SK-MEL-5 (cell line): ENCODE measurements at regions not wholly inside any gene's neighbourhood (a gene's known extent, or its start where the extent isn't known, plus 50 kb on each side); places are given as distances from the start of the nearest gene placed in this dataset.
"Not testable (repeated sequence)": the region's sequence is repeated elsewhere in the genome, so short reads cannot be mapped to it uniquely, and the experiment has no call there.

Source experiments
- DNase-seq: peaks from one replicate; pipeline ENCODE4 v3.0.0-alpha.2; 2016; ENCODE audit warnings: low read depth, low spot score
- in situ Hi-C: cut with HindIII; loops from 2 replicates; pipeline ENCODE4 v1.10.0; 2016; ENCODE audit warnings: low sequenced_read_pairs, high pct_unique_total_duplicates, low pct_unique_long_range_greater_than_20kb

DNA sequence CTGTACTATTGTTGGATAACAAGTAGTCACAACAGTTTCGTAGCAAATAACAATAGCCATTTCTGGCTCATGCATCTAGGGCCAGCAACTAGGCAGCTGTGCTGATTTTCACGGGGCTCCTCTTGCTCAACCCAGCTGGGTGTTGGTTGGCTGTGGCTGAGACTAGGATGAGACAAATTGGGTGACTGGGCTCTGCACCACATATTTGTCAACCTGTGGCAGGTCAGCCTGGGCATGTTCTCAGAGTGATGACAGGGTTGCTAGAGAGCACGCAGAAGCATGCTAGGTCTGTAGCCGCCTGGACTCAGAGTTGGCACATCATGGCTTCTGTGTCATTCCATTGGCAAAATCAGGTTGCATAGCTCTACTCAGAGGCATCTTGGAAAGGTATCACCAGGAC lies 175.9 kb downstream of the OTOL1 start:
- no peak for DNase-seq
- in situ Hi-C loops, result no loop called here

GRCh38 chr3:161673866-161674265 lies 177.3 kb downstream of the OTOL1 start:
- DNase-seq, result no peak
- in situ Hi-C loops, result no loop called here

GRCh38 chr3:161674402-161674801 lies 177.8 kb downstream of the OTOL1 start:
- DNase-seq, result no peak

DNA sequence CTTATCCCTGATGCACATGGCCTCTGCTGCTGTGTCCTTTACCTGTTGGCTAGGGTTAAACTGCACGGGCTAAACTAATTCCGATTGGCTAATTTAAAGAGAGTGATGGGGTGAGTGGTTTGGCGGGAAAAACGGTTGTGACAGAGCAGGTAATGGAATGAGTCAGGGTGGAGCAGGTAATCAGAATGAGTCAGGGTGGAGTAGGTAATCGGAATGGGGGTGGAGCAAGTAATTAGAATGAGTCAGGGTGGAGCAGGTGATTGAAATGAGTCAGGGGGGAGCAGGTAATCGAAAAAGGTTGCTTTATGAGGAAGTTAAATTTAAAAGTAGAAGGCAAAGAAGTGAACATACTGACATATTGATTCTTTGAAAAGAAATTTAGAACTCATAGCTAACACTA lies 185.2 kb downstream of the OTOL1 start:
- DNase-seq, in situ Hi-C loops: not testable (repeated sequence)

More at GRCh38 chr3:161674402-161674801, 177.8 kb downstream of the OTOL1 start:
- in situ Hi-C loops, result no loop called here

DNA sequence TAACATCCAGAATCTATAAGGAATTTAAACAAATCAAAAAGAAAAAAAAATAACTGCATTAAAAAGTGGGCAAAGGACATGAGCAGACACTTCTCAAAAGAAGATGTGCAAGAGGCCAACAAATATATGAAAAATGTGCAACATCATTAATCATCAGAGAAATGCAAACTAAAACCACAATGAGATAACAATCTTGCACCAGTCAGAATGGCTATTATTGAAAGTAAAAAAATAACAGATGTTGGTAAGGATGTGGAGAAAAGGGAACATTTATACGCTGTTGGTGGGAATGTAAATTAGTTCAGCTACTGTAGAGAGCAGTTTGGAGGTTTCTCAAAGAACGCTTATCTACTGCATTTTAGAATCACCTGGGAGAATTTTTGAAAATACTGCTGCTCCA lies 186.1 kb downstream of the OTOL1 start:
- DNase-seq, result no peak
- in situ Hi-C loops, result no loop called here

GRCh38 chr3:161689584-161690298 lies 193.1 kb downstream of the OTOL1 start:
- DNase-seq, result no peak
- in situ Hi-C loops, result no loop called here

DNA sequence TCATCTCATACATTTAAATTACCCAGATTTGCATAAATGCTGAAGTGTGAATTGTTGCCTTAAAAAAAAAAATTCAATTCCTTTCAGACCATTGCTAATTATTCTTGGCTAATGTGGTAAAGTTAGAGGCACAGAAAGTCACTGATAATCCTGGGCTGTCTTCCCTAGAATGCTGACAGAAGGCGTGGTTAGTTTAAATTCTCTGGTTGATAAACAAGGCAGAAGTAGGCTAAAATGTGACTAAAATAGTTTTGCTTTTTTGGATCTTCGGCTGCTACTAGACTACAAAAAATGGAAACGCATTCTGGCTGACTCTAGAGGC lies 193.7 kb downstream of the OTOL1 start:
- DNase-seq, result no peak
- in situ Hi-C loops, result no loop called here

GRCh38 chr3:161691677-161692076 lies 195.1 kb downstream of the OTOL1 start:
- in situ Hi-C loops, result no loop called here
- no peak for DNase-seq

DNA sequence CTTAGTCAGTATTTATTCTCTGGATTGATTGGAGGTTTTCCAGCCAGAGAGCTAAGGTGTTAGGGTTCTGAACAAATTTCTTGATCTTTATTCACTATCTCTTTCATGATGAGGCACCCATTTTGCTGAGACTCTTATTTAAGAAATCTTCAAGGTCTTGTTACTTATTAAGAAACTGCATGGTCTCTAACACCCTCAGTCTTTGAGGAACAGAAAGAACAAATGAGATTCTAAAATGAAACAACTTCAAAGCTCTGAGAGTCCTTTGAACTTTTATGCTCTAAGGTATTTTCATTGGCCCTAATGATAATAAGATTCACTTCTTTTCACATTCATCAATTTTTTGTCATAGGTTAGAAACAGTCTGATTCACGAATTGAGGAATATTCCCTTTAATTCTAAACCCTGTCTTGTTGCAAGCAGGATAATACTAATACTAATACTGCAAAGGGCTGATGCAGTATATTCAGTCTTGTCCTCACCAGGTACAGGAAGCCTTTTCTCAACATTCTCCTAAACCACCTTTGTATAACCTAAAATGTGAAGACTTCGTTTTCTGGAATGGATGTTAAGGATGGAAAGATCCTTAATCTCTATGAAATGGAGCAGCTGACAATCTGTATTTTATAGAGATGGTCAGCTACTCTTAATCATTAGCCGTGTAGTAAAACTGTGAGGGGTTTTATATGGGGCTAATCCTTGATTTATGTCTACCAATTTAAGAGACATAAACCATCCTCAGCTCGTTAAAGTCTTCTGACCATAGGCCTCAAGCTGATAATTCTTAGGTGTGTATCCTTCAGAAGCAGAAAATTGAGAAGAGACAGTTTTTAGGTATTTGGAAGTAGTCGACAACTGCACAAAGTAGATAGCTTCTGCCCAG lies 198.3 kb downstream of the OTOL1 start:
- in situ Hi-C loops, result no loop called here
- DNase-seq, result no peak

- DNase-seq, result no peak
- in situ Hi-C loops, result no loop called here
Measured at GRCh38 chr3:161695811-161696210, 199.2 kb downstream of the OTOL1 start.

DNA sequence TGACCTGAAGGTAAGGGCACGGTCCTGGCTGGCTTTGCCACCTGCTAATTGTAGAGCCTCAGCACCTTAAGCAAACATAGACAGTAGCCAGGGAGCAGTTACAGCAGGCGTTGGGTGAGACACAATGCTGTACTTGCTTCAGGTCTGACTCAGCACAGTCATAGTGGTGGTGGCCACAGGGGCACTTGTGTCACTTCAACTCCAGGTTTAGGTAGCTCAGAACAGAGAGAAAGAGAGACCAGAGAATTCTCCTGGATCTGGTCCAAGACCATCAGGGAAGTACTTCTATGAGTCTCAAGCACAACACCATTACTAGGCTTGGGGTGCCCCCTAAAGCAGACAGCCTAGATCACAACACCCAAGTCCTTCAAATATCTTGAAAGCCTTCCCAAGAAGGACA lies 204.4 kb downstream of the OTOL1 start:
- in situ Hi-C loops, result no loop called here
- no peak for DNase-seq

- DNase-seq, in situ Hi-C loops: not testable (repeated sequence)
Measured at GRCh38 chr3:161707253-161707652, 210.6 kb downstream of the OTOL1 start.

DNA sequence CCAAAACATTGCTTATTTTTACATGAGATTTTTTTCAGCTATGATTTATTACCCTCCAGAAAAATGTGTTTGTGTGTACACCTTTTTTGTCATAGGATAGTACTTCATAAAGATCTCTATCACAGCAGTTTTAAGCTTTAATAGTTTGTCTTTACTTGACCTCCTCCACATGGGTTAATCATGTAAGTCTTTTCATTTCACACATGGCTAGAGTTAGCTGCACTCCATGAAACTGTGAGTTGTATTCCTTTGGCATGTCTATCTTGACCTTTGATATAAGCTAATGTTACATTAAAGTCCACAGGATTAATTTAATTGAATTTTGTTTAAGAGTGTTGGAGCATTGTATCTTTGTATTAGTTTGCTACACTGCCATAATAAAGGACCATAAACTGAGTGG lies 217.1 kb downstream of the OTOL1 start:
- in situ Hi-C loops, result no loop called here
- no peak for DNase-seq

- in situ Hi-C loops, result no loop called here
- DNase-seq, result no peak
Measured at GRCh38 chr3:161731968-161732367, 235.4 kb downstream of the OTOL1 start.

DNA sequence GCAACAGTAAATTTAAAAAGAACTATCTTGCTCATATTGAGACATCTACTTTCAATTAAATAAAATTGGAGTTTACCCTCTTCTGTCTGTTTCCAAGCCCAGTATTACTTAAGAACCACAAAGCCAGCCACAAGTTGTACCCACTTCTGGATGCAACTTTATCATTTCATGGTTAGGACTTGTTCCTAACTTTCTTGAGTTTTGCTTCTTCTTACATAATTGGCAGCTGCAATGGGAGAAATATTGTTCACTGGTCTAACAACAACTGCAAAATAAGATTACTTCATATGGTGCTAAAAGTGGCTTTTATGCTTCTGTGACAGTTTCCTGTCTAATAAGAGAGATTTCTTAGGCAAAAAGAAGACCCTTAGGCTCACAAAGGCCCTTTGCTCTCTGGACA lies 240.6 kb downstream of the OTOL1 start:
- in situ Hi-C loops, result no loop called here
- no peak for DNase-seq

GRCh38 chr3:161740421-161740820 lies 243.8 kb downstream of the OTOL1 start:
- in situ Hi-C loops, result no loop called here
- no peak for DNase-seq

DNA sequence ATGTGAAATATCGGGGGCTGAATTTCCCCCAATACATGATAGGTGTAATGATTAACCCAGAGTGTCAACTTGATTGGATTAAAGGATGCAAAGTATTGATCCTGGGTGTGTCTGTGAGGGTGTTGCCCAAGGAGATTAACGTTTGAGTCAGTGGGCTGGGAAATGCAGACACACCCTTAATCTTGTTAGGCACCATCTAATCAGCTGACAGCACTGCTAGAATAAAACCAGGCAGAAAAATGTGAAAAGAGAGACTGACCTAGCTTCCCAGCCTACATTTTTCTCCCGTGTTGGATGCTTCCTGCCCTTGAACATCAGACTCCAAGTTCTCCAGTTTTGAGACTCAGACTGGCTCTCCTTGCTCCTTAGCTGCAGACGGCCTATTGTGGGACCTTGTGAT lies 247.8 kb downstream of the OTOL1 start:
- DNase-seq, result no peak
- in situ Hi-C loops, result no loop called here

DNA sequence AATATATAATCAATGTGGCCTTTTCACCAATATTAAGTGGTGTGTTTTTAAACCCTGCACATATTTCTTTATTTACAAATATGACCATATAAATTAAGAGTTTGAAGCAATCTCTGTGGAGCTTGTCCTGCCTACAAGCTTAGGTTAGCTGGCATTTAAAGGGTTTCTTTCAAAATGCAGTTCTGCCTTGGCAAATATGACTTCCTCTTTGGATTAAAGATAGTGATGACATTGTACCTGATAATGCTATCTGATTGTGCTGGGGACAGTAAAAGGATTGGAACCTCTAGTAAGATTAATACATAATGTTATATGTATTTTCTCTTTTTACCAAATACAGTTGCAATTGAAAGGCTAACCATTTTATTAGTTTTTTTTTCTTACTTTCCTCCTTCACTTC lies 249.1 kb downstream of the OTOL1 start:
- DNase-seq, result no peak
- in situ Hi-C loops, result no loop called here

- in situ Hi-C loops, result no loop called here
- no peak for DNase-seq
Measured at GRCh38 chr3:161748049-161748448, 251.4 kb downstream of the OTOL1 start.
